ENCODE measurements at regions not wholly inside any gene's neighbourhood (a gene's known extent, or its start where the extent isn't known, plus 50 kb on each side); places are given as distances from the start of the nearest gene placed in this dataset.

- no peak overlapping the region for H2AFZ ChIP-seq (ENCODE audit: low read depth, low read length)
- WGBS (ENCODE audit: insufficient coverage, low coverage, missing lambda C conversion rate) = 0% methylated on average over 5 of the region's 5 CpGs
- no peaks in the 10 kb centered on the region for H4K20me1 ChIP-seq (replicated peaks; ENCODE audit: control insufficient read depth, insufficient read depth, low read length)
- BruUV-seq (replicated peaks) = no TSS peak
- H3K4me1 ChIP-seq (replicated peaks in 1 of 2; ENCODE audit: control insufficient read depth in 2 of 2, insufficient read depth in 2 of 2, low read length in 2 of 2) = no peaks in the 10 kb centered on the region
- TF ChIP-seq RUNX1 (IDR thresholded peaks at IDR 0.05; ENCODE audit: low read depth) (no peak), ARID2 (IDR thresholded peaks at IDR 0.05) (no peak), TFAM (CRISPR knock-in tag; conservative IDR thresholded peaks at IDR 0.05) (no peak), CAMTA2 (CRISPR knock-in tag; conservative IDR thresholded peaks at IDR 0.05) (no peak), CTCF (IDR thresholded peaks at IDR 0.05 in 2 of 3, conservative IDR thresholded peaks at IDR 0.05 in 1 of 3; ENCODE audit: insufficient read depth in 2 of 3, low read depth in 1 of 3, low read length in 3 of 3) (no peak), TEAD4 (IDR thresholded peaks at IDR 0.05; ENCODE audit: low read length) (no peak), TEAD4 (CRISPR knock-in tag; IDR thresholded peaks at IDR 0.05; ENCODE audit: borderline replicate concordance) (no peak), ATF4 (CRISPR knock-in tag; IDR thresholded peaks at IDR 0.05) (no peak), ZBTB2 (IDR thresholded peaks at IDR 0.05) (no peak)
- POLR2A ChIA-PET = no interaction called here
- no peak for FAIRE-seq
- no peak overlapping the region for H3K27ac ChIP-seq (ENCODE audit: extremely low read depth, low read depth, low read length)
- DNase-seq (ENCODE audit: extremely low read depth in 1 of 4, low spot score in 3 of 4) = no peak
- no peaks in the 10 kb centered on the region for H3K79me2 ChIP-seq (ENCODE audit: control insufficient read depth, insufficient read depth, low read length)
- no peaks in the 10 kb centered on the region for H3K36me3 ChIP-seq (ENCODE audit: control insufficient read depth, insufficient read depth, low read length)
- intact Hi-C loops (cut with micrococcal nuclease) (no loop called here), in situ Hi-C loops (cut with MboI) (no loop called here)
- no peak overlapping the region for H3K4me2 ChIP-seq (ENCODE audit: insufficient read depth, low read length)
- no peak overlapping the region for H3K4me3 ChIP-seq
- H3K9me1 ChIP-seq (ENCODE audit: control insufficient read depth, insufficient read depth, low read length) = no peaks in the 10 kb centered on the region
- H3K27me3 ChIP-seq (ENCODE audit: control insufficient read depth in 2 of 2, insufficient read depth in 2 of 2, low read length in 2 of 2) = peaks cover 0 to 24% of the 10 kb centered on the region in 2 experiments; a peak in 3 of 5 replicates
- no peak for ATAC-seq
- CTCF ChIA-PET (ENCODE audit: low intra/inter-chr PET ratio) = no interaction called here
- no peaks in the 10 kb centered on the region for H3K9me3 ChIP-seq (replicated peaks; ENCODE audit: control insufficient read depth, insufficient read depth, low read depth, low read length)
- H3K9ac ChIP-seq (ENCODE audit: insufficient read depth in 1 of 2, low read depth in 2 of 2, low read length in 2 of 2) = no peak overlapping the region
Measured at GRCh38 chr2:236714080-236714479, 144.5 kb downstream of the ACKR3 start.

Measured in K562 (cell line).